PC-3 (cell line): ENCODE measurements at regions not wholly inside any gene's neighbourhood (a gene's known extent, or its start where the extent isn't known, plus 50 kb on each side); places are given as distances from the start of the nearest gene placed in this dataset.

Source experiments
- EZH2 ChIP-seq: fragments of 300-600 bp; sonication (generic); IDR thresholded peaks from one replicate; pipeline ENCODE4 v1.6.1; 2017; ENCODE audit warnings: antibody characterized with exemption, mild to moderate bottlenecking, low read length; ENCODE audit not compliant: unreplicated experiment
- TF ChIP-seq, protein P1 (sequence below): fragments of 300-600 bp; sonication (generic); conservative IDR thresholded peaks from 2 replicates; pipeline ENCODE4 v1.5.1; 2017; ENCODE audit warnings: antibody characterized with exemption, low read depth, mild to moderate bottlenecking, low read length

DNA sequence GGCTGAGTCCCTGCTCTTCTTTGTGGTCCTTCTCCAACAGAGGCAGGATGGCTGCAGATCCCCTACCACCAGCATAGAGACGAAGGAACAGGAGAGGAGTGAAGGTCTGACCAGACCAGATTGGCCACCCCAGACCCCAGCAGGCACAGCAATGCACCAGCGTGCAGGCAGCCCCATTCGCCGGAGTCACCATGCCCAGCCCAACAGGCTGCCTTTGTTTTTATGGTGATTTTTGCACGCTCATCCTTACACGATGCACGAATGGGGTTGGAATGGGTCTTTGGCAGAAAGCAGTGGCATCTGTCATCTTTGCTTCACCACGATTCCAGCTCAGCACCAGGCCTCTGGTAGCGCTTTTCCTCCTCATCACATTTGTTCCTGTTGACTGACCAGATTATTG is 427.6 kb downstream of the INHBA start:
- TF ChIP-seq, protein P1, sequence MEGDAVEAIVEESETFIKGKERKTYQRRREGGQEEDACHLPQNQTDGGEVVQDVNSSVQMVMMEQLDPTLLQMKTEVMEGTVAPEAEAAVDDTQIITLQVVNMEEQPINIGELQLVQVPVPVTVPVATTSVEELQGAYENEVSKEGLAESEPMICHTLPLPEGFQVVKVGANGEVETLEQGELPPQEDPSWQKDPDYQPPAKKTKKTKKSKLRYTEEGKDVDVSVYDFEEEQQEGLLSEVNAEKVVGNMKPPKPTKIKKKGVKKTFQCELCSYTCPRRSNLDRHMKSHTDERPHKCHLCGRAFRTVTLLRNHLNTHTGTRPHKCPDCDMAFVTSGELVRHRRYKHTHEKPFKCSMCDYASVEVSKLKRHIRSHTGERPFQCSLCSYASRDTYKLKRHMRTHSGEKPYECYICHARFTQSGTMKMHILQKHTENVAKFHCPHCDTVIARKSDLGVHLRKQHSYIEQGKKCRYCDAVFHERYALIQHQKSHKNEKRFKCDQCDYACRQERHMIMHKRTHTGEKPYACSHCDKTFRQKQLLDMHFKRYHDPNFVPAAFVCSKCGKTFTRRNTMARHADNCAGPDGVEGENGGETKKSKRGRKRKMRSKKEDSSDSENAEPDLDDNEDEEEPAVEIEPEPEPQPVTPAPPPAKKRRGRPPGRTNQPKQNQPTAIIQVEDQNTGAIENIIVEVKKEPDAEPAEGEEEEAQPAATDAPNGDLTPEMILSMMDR = no peak
- TF ChIP-seq EZH2 = no peak
